Subcutaneous abdominal adipose tissue (tissue), 5 donors: ENCODE measurements at regions not wholly inside any gene's neighbourhood (a gene's known extent, or its start where the extent isn't known, plus 50 kb on each side); places are given as distances from the start of the nearest gene placed in this dataset.

Experiments used
- H3K27ac ChIP-seq: one replicate; pipeline ENCODE4 v1.7.0; 2013; ENCODE audit warnings: low read depth, mild to moderate bottlenecking, inconsistent platforms, low read length, moderate library complexity
- H3K27me3 ChIP-seq, 5 donors: one replicate each; pipeline ENCODE4 v1.7.0; 2013; ENCODE audit warnings: low read length in 5 of 5, inconsistent platforms in 1 of 5; ENCODE audit not compliant: control insufficient read depth in 5 of 5, insufficient read depth in 4 of 5
- H3K36me3 ChIP-seq, 5 donors: one replicate each; pipeline ENCODE4 v1.7.0; 2013; ENCODE audit warnings: low read length in 5 of 5; ENCODE audit not compliant: control insufficient read depth in 5 of 5, insufficient read depth in 5 of 5
- H3K4me1 ChIP-seq, 5 donors: one replicate each; pipeline ENCODE4 v1.7.0; 2013; ENCODE audit warnings: low read length in 5 of 5, mild to moderate bottlenecking in 3 of 5, moderate library complexity in 1 of 5; ENCODE audit not compliant: control insufficient read depth in 5 of 5, insufficient read depth in 5 of 5
- H3K4me3 ChIP-seq, 5 donors: one replicate each; pipeline ENCODE4 v1.7.0; 2013; ENCODE audit warnings: low read length in 5 of 5, low read depth in 1 of 5
- H3K9ac ChIP-seq, 5 donors: one replicate each; pipeline ENCODE4 v1.7.0; 2013; ENCODE audit warnings: low read length in 5 of 5, mild to moderate bottlenecking in 4 of 5, moderate library complexity in 3 of 5
- H3K9me3 ChIP-seq, 5 donors: one replicate each; pipeline ENCODE4 v1.7.0; 2013; ENCODE audit warnings: low read length in 5 of 5; ENCODE audit not compliant: control insufficient read depth in 5 of 5
- donor health status: healthy.
- donor health status: healthy.
- donor health status: healthy.
- donor health status: healthy.
- donor health status: healthy.

- Histone ChIP-seq H3K9me3 (no peaks in the 10 kb centered on the region), H3K36me3 (no peaks in the 10 kb centered on the region), H3K27me3 (peaks cover 0 to 2% (median 0%) of the 10 kb centered on the region in 5 donors), H3K27ac (no peak overlapping the region), H3K9ac (no peak overlapping the region), H3K4me1 (no peaks in the 10 kb centered on the region), H3K4me3 (no peak overlapping the region)
Measured at GRCh38 chr9:90538566-90538965, 104.1 kb downstream of the DIRAS2 start.

- Histone ChIP-seq H3K27me3 (peaks cover 0 to 2% (median 0%) of the 10 kb centered on the region in 5 donors), H3K9ac (no peak overlapping the region)
Measured at GRCh38 chr9:90539286-90539685, 103.3 kb downstream of the DIRAS2 start.

GRCh38 chr9:90540734-90541133 is 101.9 kb downstream of the DIRAS2 start:
- Histone ChIP-seq H3K9me3 (no peaks in the 10 kb centered on the region), H3K36me3 (no peaks in the 10 kb centered on the region), H3K4me1 (no peaks in the 10 kb centered on the region), H3K4me3 (no peak overlapping the region), H3K27ac (no peak overlapping the region), H3K9ac (no peak overlapping the region), H3K27me3 (peaks cover 0 to 2% (median 0%) of the 10 kb centered on the region in 5 donors)

More at GRCh38 chr9:90539286-90539685, 103.3 kb downstream of the DIRAS2 start:
- Histone ChIP-seq H3K36me3 (no peaks in the 10 kb centered on the region), H3K4me3 (no peak overlapping the region), H3K4me1 (no peaks in the 10 kb centered on the region), H3K27ac (no peak overlapping the region), H3K9me3 (no peaks in the 10 kb centered on the region)

- H3K36me3 ChIP-seq: no peaks in the 10 kb centered on the region
- H3K27me3 ChIP-seq: no peaks in the 10 kb centered on the region
- no peaks in the 10 kb centered on the region for H3K4me1 ChIP-seq
- no peak overlapping the region for H3K4me3 ChIP-seq
- H3K27ac ChIP-seq: no peak overlapping the region
- H3K9me3 ChIP-seq: peaks cover 0 to 6% (median 3%) of the 10 kb centered on the region in 5 donors
- H3K9ac ChIP-seq: no peak overlapping the region
Measured at GRCh38 chr9:90544488-90544887, 98.1 kb downstream of the DIRAS2 start.

GRCh38 chr9:90546200-90546599 is 96.4 kb downstream of the DIRAS2 start:
- no peak overlapping the region for H3K9ac ChIP-seq
- H3K27ac ChIP-seq: no peak overlapping the region
- no peak overlapping the region for H3K4me3 ChIP-seq
- H3K27me3 ChIP-seq: no peaks in the 10 kb centered on the region
- H3K9me3 ChIP-seq: peaks cover 0 to 10% (median 3%) of the 10 kb centered on the region in 5 donors
- H3K4me1 ChIP-seq: no peaks in the 10 kb centered on the region
- H3K36me3 ChIP-seq: no peaks in the 10 kb centered on the region

- Histone ChIP-seq H3K36me3 (no peaks in the 10 kb centered on the region), H3K27ac (no peak overlapping the region), H3K9ac (no peak overlapping the region), H3K4me1 (no peaks in the 10 kb centered on the region), H3K9me3 (peaks cover 0 to 10% (median 3%) of the 10 kb centered on the region in 5 donors), H3K27me3 (no peaks in the 10 kb centered on the region), H3K4me3 (no peak overlapping the region)
Measured at GRCh38 chr9:90547896-90548295, 94.7 kb downstream of the DIRAS2 start.

GRCh38 chr9:90552317-90552716 is 90.3 kb downstream of the DIRAS2 start:
- Histone ChIP-seq H3K4me3 (no peak overlapping the region), H3K27ac (no peak overlapping the region), H3K4me1 (peaks cover 0 to 2% (median 0%) of the 10 kb centered on the region in 5 donors), H3K9me3 (peaks cover 0 to 10% (median 3%) of the 10 kb centered on the region in 5 donors), H3K27me3 (no peaks in the 10 kb centered on the region), H3K36me3 (no peaks in the 10 kb centered on the region), H3K9ac (no peak overlapping the region)

GRCh38 chr9:90555351-90556057 is 87.1 kb downstream of the DIRAS2 start:
- H3K27me3 ChIP-seq: no peaks in the 10 kb centered on the region
- H3K4me3 ChIP-seq: no peak overlapping the region
- no peaks in the 10 kb centered on the region for H3K36me3 ChIP-seq
- H3K9ac ChIP-seq: no peak overlapping the region
- H3K9me3 ChIP-seq: no peaks in the 10 kb centered on the region
- H3K27ac ChIP-seq: no peak overlapping the region
- peaks cover 0 to 2% (median 0%) of the 10 kb centered on the region in 5 donors for H3K4me1 ChIP-seq

- Histone ChIP-seq H3K4me3 (no peak overlapping the region), H3K27ac (no peak overlapping the region), H3K36me3 (no peaks in the 10 kb centered on the region), H3K9ac (no peak overlapping the region), H3K27me3 (no peaks in the 10 kb centered on the region), H3K9me3 (no peaks in the 10 kb centered on the region), H3K4me1 (peaks cover 0 to 2% (median 0%) of the 10 kb centered on the region in 5 donors)
Measured at GRCh38 chr9:90556897-90557675, 85.5 kb downstream of the DIRAS2 start.
